Stimulated activated CD4-positive, alpha-beta T cell treated with anti-CD3 and anti-CD28 coated beads, Interleukin-2, amount 100 ng/mL, for 24 hours (primary cell): ENCODE measurements at regions not wholly inside any gene's neighbourhood (a gene's known extent, or its start where the extent isn't known, plus 50 kb on each side); places are given as distances from the start of the nearest gene placed in this dataset.
"Not testable (repeated sequence)": the region's sequence is repeated elsewhere in the genome, so short reads cannot be mapped to it uniquely, and the experiment has no call there.

Source experiments
- DNase-seq, 2 donors: peaks; one replicate each; pipeline ENCODE4 v3.0.0-alpha.2; 2020

DNA sequence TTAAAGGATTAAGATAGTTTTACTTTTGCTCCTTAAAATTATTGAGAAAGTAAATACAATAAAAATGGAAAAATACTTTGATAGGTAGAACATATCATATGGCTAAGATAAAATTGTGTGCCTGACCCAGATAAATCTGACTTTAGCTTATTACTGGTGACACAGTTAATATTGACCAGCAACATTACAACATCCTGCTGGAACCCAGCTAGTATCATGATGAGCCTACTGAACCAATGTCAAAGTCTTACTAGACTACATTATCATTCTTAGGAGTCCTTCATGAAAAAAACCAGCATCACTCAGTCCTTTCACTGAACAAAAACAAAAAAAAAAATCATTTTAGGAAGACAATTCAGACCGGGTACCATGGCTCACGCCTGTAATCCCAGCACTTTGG, 164.8 kb upstream of the CDK1 start:
- no peak for DNase-seq

DNA sequence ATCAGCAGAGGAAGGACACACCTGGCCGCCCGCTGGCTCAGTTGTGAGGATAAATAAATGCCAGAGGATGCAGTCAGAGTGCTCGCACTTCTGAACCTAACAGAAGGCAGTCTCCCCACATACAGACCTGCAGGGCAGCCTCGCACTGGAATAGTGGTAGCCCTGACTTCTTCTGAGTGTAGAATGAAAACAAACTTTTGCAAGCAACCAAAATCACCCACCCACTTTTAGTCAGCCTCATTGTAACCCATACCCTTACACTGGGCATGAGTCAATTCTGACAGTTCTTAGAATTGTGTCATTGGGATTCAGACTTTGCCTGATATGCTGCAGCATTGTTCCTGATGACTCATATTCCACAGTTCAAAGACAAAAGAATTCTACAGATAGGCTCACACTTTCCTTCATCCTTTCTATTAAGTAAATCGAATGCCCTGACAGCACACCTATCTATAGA, 167.0 kb upstream of the CDK1 start:
- DNase-seq, result peak; percentile 21 to 28

DNA sequence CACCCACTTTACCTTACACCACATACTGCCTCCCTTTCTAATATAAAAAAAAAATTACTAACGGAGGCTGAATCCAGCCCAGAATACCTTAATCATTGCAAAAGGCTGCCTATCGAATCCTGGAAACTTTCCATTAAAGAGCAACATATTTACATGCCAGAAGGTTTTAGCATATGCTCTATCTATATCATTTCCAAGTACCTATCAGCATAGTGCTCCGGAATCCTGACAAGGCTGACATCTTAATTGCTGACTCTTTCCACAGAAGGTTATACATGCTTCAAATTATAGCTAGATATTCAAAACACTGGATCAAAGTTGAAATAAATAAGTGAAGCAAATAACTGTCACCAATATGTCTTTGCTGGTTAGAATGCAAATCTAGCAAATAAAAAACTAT, 170.9 kb upstream of the CDK1 start:
- DNase-seq, result no peak

DNA sequence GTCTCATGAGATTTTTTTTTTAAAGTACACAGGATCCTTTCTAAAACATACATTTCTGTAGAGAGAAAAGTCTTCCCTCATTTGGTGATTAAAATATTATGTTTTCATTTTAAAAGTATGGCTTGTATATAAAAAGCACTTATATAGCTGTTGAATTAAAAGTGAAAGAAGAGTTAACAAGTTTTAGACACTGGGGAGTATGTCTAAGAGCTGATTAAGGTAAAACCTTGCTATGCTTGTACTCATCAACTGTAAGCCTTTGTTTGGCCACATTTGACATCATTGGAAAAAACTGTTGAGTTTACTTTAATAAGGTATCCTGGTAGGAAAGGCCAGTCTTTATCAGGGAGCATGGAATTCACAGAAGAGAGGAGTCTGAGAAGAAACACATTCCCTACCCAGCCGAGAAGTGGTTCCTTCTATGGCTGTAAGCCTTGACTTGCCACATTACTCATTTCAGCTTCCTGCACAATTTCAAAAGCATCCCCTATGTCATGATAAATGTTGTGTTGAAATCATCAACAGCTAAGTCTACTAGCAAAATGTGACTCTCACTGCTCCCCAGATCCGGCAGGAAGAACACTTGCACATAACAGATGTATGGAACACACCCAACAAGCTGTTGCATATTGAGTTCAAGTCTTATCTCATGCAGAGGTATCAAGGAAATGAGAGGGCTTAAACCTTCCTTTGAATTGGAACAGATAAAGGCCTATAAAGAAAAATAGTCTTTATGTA, 171.8 kb upstream of the CDK1 start:
- DNase-seq, result no peak

DNA sequence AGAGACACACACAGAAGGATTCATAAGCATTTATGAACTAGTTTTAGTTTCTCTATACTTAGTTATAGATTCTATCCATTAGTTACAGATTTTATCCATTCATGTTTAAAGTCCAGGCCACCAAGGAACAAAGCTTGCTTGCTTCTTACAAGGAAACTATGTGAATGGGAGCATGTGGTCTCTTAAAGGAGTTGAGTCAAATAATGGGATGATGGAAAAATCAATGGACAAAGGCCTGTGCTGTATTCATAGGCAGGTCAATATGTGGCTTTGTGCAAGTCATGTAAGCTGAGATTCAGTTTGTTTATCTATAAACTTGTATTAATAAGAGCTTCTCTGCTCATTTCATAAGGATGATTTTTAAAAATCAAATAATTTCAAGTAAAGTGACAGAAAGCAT, 172.8 kb upstream of the CDK1 start:
- no peak for DNase-seq

DNA sequence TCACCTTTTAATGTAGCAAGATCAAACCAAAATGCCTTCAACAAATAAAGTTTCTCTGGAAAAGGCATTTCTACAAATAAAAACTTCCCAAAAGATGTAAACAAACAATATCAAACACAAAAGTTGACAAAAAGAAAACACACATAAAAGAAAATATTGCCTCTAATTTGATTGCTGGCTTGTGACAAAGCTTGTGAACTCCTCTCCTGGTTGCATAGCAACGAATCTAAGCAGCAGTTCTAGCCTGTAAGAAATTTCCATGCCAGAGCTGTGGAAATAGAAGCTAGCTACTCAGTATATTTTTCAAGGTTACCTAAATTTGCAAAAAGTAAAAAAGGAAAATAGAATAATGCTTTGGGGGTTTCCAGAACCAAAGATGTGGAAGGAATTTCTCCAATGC, 173.9 kb upstream of the CDK1 start:
- DNase-seq, result no peak

DNA sequence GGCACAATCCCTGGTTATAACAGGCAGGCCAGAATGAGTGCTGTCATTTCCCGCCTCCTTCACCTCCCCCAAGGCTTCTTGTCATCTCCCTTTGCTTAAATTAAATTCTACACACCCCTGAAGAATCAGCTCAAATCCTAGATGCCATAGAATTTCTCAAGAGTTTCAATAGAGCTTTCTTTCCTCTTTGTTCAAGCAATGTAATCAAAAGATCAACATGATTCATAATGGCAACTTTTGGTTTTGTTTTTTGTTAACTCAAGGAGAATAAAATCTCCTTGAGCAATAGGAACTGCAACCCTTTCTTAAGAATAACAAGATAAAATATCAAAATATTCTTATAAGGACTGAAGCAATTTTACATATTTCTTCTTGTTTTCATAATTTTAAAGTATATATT, 180.8 kb upstream of the CDK1 start:
- no peak for DNase-seq

DNA sequence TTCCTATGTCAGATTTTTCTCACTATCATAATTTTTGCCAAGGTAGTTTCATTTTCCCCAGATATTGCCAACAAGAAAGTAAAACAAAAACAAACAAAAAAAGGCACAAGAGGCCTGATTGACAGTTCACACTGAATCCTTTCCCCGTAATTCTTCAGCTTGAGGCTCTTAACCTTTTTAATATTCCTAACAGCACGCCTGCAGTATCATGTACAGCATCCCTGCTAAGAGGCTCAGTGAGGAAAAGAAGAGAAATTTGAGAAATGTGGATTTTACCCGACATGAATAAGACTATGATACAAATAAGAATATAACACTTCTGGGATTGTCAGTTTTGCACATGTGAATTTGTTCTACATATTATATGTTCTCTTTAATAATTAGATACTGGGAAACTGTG, 182.4 kb upstream of the CDK1 start:
- no peak for DNase-seq

DNA sequence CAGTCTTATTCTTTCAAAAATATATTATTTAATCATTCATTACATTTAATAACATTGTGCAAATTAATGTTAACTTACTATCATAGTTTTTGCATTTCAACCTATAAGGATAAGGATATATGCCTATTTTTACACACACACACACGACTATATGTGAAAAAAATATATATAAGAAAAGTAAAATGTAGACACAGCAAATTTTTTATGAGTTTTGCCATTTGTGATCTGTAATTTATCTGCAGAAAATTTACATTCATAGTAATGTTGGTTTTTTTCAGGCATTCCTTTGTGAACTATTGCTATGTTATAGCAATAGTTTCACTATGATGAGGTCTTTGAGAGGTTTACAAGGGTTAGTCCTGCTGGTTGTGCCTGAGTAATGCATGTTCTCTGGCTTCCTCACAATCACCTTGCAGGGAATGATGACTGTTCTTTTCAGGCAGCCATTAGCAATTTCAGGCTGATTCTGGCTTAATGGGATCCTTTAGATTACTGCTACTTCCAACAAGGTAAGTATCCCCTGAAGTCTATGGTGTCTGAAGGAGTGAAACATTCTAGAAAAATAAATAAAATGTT, 183.7 kb upstream of the CDK1 start:
- DNase-seq, result no peak

DNA sequence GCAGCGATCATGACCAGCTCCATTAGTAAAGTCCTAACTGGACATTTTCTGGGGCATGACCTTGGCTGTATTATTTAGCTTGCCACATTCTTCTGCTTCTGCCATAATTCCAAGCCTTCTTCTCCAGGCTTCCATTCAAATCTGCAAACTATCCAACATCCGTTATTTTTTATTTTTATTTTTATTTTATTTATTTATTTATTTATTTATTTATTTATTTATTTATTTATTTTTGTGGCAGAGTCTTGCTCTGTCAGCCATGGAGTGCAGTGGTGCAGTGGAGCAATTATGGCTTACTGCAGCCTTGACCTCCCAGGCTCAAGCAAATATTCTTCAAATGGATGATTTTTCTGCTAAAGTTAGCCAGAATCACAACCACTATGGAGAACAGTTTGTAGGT, 187.2 kb upstream of the CDK1 start:
- DNase-seq, result no peak

DNA sequence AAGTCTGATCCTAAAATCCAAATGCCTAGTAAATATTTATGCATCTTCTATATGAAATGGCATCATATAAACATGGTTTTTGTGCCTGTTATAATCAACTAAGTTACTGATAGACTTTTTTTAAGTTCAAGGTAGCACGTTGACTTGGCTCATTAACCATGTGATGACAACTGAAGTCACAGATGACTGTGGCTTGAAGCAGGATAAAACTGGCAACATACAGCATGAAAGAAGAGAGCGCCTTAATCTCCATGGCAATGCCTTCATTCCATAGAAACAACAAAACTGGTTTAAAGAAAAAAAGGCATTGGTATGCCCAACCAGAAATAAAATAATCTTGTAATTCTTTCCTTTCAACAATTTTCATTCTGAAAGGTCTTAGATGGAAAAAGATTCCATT, 188.9 kb upstream of the CDK1 start:
- DNase-seq, result no peak

DNA sequence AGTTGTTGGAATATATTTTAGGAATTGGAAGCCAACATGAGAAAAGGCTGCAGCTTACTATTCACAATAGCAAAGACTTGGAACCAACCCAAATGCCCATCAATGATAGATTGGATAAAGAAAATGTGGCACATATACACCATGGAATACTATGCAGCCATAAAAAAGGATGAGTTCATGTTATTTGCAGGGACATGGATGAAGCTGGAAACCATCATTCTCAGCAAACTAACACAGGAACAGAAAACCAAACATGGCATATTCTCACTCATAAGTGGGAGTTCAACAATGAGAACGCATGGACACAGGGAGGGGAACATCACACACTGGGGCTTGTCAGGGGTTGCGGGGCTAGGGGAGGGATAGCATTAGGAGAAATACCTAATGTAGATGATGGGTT, 192.1 kb upstream of the ANK3 start:
- not testable (repeated sequence) for DNase-seq

DNA sequence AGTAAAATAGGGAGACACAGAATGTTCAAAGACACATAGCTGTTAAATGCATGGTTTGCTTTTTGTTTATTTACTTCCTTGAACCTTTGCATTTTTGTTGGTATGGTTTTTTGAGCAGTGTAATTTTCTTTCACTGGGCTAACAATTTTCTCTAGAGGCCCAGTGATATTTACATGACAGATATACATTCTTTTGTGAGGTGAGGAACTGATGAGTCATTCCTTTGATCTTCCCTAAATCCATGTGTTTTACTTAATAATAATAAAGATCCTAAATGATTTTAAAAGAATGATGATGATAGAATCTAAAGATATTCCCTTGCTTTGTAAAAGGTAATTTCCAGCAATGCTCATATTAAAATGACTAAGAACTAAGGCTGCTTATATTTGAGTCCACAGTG, 188.5 kb upstream of the ANK3 start:
- DNase-seq, result no peak

DNA sequence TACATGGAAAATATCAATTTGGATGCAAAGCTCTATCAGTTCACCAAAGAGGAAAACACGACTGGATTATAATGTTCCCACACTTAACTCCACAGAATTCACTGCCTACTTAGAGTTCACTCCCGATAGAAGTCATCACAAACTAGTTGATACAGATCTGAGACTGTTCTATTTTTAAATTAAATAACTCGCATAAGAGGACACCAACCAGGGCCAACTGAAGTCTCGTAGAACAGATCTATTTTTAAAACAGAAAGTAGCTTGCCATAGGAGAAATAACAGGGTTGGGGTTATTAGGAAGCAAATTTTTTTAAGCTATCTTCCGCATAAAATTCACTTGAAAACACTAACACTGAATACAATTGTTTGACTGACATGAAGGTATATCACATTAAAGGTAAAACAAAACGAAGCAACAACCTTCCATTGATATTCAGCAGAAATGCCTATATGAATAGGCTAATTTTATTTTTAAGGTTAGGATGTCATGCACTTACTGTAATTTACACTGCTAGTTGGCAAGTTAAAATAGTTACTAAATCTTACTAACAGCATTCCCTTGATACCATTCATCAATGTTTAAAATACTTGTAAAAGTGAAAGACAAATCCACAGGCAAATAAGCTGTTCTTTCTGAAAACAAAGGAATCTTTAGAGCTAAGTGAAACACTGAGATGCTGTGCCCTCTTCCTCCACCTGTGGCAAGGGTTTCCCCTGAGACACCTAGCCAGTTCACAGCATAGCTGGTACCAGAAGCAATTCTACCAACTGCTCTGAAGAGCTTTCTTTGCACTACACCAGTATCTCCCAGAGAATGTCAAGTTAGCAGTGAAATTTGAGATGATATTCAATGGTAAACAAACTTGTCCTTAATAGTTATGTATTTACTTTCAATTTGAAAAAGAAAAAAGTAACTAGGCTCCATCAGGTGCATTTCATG, 186.7 kb upstream of the ANK3 start:
- no peak for DNase-seq

DNA sequence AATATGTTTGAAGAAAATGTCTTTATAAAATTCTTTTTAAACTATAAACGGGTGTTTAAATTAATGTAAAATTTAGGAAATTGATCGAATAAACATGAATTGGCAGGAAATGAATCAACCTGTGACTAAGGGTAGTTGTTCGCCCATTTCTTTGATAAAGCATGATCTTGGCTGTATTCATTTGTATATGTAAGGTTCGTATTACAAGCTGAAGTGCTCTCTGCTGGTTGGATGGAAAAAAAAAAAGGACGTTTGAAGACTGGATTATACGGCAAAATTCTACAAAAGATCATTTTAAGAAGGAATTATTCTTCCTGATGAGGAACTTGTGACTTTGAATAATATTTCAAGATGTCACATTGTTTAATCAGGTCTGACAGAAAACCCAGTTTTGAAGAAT, 185.4 kb upstream of the ANK3 start:
- no peak for DNase-seq

DNA sequence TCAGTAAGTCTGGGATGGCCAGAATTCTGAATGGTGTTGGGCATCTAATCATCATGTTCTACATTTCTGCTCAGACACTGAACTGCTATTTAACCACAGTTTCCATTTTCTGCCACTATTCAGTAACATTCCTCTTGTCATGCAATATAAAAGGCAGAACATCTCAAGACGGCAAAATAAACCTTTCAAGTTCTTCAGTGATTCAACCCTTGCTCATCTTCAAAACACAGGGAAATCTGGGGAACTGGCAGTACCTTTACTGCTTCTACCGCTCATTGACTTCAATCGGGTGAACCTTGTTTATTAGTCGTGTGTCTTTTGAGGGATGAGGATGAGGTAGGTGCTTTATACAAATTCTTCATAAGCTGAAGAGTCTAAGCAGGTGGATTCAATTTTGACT, 184.7 kb upstream of the ANK3 start:
- no peak for DNase-seq

DNA sequence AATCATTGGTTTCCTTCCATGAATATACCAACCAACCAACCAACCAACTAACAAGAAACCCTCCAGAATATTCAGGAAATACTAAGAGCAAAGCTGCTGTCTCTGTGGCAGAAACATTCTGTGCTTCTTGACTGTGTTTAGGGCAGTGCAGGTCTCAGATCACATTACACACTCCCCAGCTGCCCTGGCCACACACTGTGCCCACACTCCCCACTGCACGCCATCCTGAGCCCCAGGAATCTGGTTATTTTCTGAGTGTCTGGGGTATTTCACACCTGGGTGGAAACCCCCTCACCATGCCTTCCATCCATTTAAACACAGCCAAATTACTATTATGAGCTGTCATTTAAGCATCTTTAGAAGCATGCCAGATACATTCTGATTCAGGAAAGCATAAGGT, 183.7 kb upstream of the ANK3 start:
- DNase-seq, result peak; percentile 65 to 67

DNA sequence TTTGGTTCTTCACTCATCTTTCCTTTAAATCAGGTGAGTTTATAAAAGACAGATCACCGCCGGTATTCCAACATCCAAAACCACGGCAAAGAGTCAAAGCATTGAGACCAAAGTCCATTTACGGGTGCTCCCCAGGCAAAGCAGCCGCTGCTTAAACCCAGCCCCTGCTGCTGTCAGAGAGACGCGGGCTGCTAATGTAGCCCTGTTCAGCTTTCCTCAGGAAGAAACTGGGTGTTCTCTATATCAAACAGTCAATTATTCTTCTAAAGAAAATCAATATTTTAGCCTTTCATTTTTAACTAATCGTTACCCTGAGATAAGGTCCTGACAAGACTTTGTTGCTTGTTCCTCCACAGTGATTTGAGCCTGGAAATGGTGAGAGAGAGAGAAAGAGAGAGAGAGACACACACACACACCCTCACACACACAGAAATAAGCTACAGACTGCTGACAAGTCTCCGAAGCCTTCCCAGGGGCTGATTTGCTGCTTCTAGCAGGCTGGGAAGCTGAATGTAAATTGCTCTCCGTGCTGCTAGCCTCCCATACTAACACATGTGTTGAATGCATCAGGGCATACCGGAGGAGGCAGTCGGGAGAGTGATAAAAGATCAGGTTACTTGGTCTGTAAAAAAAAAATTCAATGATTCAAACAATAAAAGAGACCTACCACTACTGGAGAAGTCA, 183.0 kb upstream of the ANK3 start:
- DNase-seq, result peak; percentile 32 to 42

DNA sequence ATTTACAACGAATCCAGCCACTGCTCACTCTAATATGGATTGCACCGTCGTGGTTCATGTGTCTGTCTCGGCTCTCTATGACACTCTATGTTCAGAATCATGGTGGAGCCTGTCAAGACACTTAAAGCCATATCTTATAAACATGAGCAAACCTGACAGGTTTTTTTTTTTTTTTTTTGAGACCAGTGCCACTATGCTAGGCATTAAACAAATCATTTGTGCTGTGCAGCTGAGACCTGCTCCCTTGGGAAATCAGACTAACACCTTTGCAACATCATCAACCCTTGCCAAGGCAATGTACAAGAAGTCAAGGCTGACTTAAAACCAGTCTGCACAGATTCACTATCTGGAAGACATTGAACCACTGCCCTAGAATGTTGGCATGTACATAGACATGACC, 181.2 kb upstream of the ANK3 start:
- no peak for DNase-seq

DNA sequence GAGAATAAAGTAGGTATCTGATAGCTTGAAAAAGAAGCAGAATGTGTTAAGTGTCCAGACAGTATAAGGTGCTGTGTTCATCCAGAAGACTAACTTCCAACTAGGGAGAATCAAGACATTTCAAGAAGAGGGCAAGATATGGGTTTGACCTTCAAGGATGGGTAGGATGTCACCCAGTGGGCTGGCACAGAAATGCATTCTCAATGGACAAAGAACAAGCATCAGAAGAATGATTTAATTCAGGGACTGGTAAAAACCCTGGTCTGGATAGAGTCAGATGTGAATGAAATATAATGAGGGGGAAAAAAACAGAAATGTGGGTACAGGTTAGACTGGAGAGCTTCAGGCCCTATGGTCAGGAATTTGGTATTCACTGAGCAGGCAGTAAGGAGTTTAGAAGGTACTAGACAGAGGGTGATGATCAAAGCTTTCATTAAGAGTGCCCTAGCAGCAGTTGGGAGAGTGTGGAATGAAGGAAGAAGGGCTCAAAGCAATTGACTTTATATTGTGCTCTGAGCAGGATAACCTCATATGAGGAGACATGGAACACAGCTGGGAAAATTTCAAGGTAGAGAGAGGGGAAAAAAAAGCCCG, 180.7 kb upstream of the ANK3 start:
- DNase-seq, result no peak

DNA sequence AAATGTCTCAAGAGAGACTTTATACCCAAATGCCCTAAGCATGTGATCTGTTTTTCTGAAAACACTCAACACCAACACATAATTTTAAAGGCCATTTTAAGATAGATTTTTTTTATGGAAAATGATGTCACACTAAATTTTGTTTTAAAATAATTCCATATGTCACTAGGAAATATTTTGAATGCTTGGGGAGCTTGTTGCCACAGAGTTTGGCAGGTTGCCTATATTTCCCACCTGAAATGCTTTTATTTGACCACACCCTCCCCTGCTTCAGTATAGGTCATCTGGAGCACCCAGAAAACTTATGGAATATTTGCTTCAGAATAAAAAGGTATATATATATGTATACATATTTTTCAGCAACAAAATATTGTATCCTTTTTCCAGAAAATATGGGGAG, 180.0 kb upstream of the ANK3 start:
- no peak for DNase-seq

DNA sequence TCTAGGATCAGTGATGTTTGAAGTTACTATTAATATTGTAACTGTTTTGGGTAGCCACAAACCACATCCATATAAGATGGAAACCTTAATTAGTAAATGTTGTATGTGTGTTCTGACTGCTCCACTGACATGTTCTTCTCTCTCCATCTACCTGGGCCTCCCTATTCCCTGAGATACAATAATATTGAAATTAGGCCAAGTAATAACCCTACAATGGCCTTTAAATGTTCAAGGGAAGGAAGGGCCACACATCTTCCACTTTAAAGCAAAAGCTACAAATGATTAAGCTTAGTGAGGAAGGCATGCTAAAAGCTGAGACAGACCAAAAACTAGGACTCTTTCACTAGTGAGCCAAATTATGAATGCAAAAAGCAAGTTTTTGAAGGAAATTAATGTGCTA, 176.4 kb upstream of the ANK3 start:
- no peak for DNase-seq

DNA sequence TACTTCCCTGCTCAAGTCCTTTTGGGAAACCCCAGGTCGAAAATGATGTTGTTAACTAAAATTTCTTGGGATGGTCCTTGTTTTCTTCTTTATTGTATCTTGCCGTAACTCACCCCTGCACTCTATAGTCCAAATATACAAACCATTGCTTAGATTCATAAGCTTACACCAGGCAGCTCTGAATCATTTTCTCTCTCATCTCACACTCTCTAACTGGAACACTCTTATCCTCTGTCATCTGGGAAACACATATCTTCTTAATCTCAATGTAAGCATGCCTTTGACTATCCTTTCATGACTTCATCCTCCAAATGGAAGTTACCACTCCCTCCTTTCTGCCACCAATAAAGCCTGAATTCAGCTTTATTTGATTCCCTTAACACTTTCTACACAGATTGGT, 175.8 kb upstream of the ANK3 start:
- no peak for DNase-seq
